ENCODE measurements at regions not wholly inside any gene's neighbourhood (a gene's known extent, or its start where the extent isn't known, plus 50 kb on each side); places are given as distances from the start of the nearest gene placed in this dataset.

GRCh38 chr2:116645155-116645554 is 1169.3 kb upstream of the DDX18 start:
- H3K36me3 ChIP-seq (ENCODE audit: insufficient read depth, low read length): no peaks in the 10 kb centered on the region
- no peaks in the 10 kb centered on the region for H3K79me2 ChIP-seq (ENCODE audit: low read length)
- no peak for DNase-seq
- H4K20me1 ChIP-seq (ENCODE audit: insufficient read depth, low read depth, low read length): no peaks in the 10 kb centered on the region
- H3K4me3 ChIP-seq (ENCODE audit: low read length): no peak overlapping the region
- H3K27me3 ChIP-seq (ENCODE audit: low read length): no peaks in the 10 kb centered on the region
- no peak overlapping the region for H3K27ac ChIP-seq (ENCODE audit: low read length)
- no peaks in the 10 kb centered on the region for H3K9me3 ChIP-seq (ENCODE audit: low read length)
- no peaks in the 10 kb centered on the region for H3K9me2 ChIP-seq (replicated peaks; ENCODE audit: insufficient read depth, low read length)
- H3K4me2 ChIP-seq (ENCODE audit: low read depth, low read length, poor library complexity, severe bottlenecking): no peak overlapping the region
- no peak overlapping the region for H3K9ac ChIP-seq (ENCODE audit: low read length)
- no peak overlapping the region for H2AFZ ChIP-seq (ENCODE audit: low read length)
- H3K4me1 ChIP-seq (ENCODE audit: low read length): no peaks in the 10 kb centered on the region

- no peaks in the 10 kb centered on the region for H3K27me3 ChIP-seq (ENCODE audit: low read length)
- H3K4me1 ChIP-seq (ENCODE audit: low read length): no peaks in the 10 kb centered on the region
- no peak overlapping the region for H2AFZ ChIP-seq (ENCODE audit: low read length)
Measured at GRCh38 chr2:116668691-116669090, 1145.8 kb upstream of the DDX18 start.

DNA sequence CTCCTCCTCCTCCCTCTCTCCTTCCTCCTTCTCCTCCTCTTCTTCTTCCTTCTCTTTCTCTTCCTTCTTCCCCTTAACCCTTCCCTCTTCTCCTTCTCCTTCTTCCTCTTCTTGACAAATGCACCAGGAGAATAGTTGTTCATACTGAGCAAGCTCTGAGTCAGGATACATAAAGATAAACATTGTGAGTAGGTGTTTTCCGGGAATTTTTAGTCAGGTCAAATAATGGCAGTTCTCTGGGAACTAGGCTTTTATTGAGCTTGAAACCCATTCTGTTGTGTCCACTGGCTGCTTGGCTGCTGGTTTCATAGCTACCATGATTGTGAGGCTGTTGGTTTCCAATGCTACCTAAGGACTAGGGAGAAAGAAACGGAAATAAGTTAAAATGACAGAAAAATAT is 1144.7 kb upstream of the DDX18 start:
- Histone ChIP-seq H3K4me3 (ENCODE audit: low read length) (no peak overlapping the region), H3K9me2 (replicated peaks; ENCODE audit: insufficient read depth, low read length) (no peaks in the 10 kb centered on the region), H3K27ac (ENCODE audit: low read length) (no peak overlapping the region), H3K4me2 (ENCODE audit: low read depth, low read length, poor library complexity, severe bottlenecking) (no peak overlapping the region), H3K79me2 (ENCODE audit: low read length) (no peaks in the 10 kb centered on the region), H4K20me1 (ENCODE audit: insufficient read depth, low read depth, low read length) (no peaks in the 10 kb centered on the region), H3K9ac (ENCODE audit: low read length) (no peak overlapping the region), H2AFZ (ENCODE audit: low read length) (no peak overlapping the region), H3K36me3 (ENCODE audit: insufficient read depth, low read length) (no peaks in the 10 kb centered on the region), H3K27me3 (ENCODE audit: low read length) (no peaks in the 10 kb centered on the region), H3K4me1 (ENCODE audit: low read length) (no peaks in the 10 kb centered on the region), H3K9me3 (ENCODE audit: low read length) (no peaks in the 10 kb centered on the region)
- DNase-seq: no peak

More at GRCh38 chr2:116668691-116669090, 1145.8 kb upstream of the DDX18 start:
- H3K27ac ChIP-seq (ENCODE audit: low read length): no peak overlapping the region
- no peak overlapping the region for H3K9ac ChIP-seq (ENCODE audit: low read length)
- H4K20me1 ChIP-seq (ENCODE audit: insufficient read depth, low read depth, low read length): no peaks in the 10 kb centered on the region
- no peak for DNase-seq
- no peak overlapping the region for H3K4me3 ChIP-seq (ENCODE audit: low read length)
- H3K36me3 ChIP-seq (ENCODE audit: insufficient read depth, low read length): no peaks in the 10 kb centered on the region
- H3K4me2 ChIP-seq (ENCODE audit: low read depth, low read length, poor library complexity, severe bottlenecking): no peak overlapping the region
- no peaks in the 10 kb centered on the region for H3K9me3 ChIP-seq (ENCODE audit: low read length)
- H3K9me2 ChIP-seq (replicated peaks; ENCODE audit: insufficient read depth, low read length): no peaks in the 10 kb centered on the region
- no peaks in the 10 kb centered on the region for H3K79me2 ChIP-seq (ENCODE audit: low read length)

GRCh38 chr2:116674188-116674587 is 1140.3 kb upstream of the DDX18 start:
- H3K27me3 ChIP-seq (ENCODE audit: low read length): no peaks in the 10 kb centered on the region
- H3K4me2 ChIP-seq (ENCODE audit: low read depth, low read length, poor library complexity, severe bottlenecking): no peak overlapping the region
- DNase-seq: no peak
- H3K9me2 ChIP-seq (replicated peaks; ENCODE audit: insufficient read depth, low read length): no peaks in the 10 kb centered on the region
- H3K27ac ChIP-seq (ENCODE audit: low read length): no peak overlapping the region
- no peak overlapping the region for H3K4me3 ChIP-seq (ENCODE audit: low read length)
- no peaks in the 10 kb centered on the region for H3K36me3 ChIP-seq (ENCODE audit: insufficient read depth, low read length)
- H3K4me1 ChIP-seq (ENCODE audit: low read length): no peaks in the 10 kb centered on the region
- H3K9ac ChIP-seq (ENCODE audit: low read length): no peak overlapping the region
- no peak overlapping the region for H2AFZ ChIP-seq (ENCODE audit: low read length)
- no peaks in the 10 kb centered on the region for H3K79me2 ChIP-seq (ENCODE audit: low read length)
- H4K20me1 ChIP-seq (ENCODE audit: insufficient read depth, low read depth, low read length): no peaks in the 10 kb centered on the region
- no peaks in the 10 kb centered on the region for H3K9me3 ChIP-seq (ENCODE audit: low read length)

GRCh38 chr2:116676776-116677175 is 1137.7 kb upstream of the DDX18 start:
- Histone ChIP-seq H3K4me1 (ENCODE audit: low read length) (no peaks in the 10 kb centered on the region), H4K20me1 (ENCODE audit: insufficient read depth, low read depth, low read length) (no peaks in the 10 kb centered on the region), H2AFZ (ENCODE audit: low read length) (no peak overlapping the region), H3K9me2 (replicated peaks; ENCODE audit: insufficient read depth, low read length) (no peaks in the 10 kb centered on the region), H3K4me2 (ENCODE audit: low read depth, low read length, poor library complexity, severe bottlenecking) (no peak overlapping the region), H3K9ac (ENCODE audit: low read length) (no peak overlapping the region), H3K79me2 (ENCODE audit: low read length) (no peaks in the 10 kb centered on the region), H3K27me3 (ENCODE audit: low read length) (no peaks in the 10 kb centered on the region), H3K4me3 (ENCODE audit: low read length) (no peak overlapping the region), H3K27ac (ENCODE audit: low read length) (no peak overlapping the region), H3K9me3 (ENCODE audit: low read length) (no peaks in the 10 kb centered on the region), H3K36me3 (ENCODE audit: insufficient read depth, low read length) (no peaks in the 10 kb centered on the region)
- no peak for DNase-seq

DNA sequence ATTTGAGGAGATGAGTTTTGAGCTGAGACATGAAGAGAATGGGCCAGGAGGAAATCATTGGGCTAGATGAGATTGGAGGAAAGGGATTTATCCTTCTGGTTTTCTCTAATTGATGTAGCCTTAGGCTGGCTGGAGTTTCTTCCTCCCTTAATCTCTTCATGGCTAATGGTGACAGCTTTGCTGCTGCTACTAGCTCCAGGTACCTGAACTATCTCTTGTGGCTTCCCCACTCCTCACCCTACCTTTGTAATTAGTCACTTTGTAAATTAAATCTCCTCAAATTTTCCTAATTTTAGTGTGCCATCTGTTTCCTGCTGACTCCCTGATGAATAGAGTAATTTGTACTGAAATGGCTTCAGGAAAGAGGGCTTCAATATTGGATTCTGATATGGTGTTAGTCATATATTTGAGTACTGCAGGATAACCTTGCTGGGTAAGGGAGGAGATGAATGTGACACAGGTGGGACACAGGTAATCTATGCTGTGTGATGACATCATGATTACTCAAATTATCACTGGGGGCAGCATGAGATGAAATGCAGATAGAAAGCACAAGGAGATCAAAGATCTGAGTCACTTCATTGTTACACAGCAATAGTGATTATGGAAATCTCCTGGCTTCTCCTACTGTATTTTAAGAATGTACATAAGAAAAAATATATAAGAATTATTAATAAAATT is 1134.1 kb upstream of the DDX18 start:
- Histone ChIP-seq H3K4me1 (ENCODE audit: low read length) (no peaks in the 10 kb centered on the region), H3K27ac (ENCODE audit: low read length) (no peak overlapping the region), H3K9ac (ENCODE audit: low read length) (no peak overlapping the region), H3K4me3 (ENCODE audit: low read length) (no peak overlapping the region), H3K79me2 (ENCODE audit: low read length) (no peaks in the 10 kb centered on the region), H3K27me3 (ENCODE audit: low read length) (0 out of 2 replicates have a peak, but pooled peaks cover under 1% of the 10 kb centered on the region), H3K9me3 (ENCODE audit: low read length) (no peaks in the 10 kb centered on the region), H4K20me1 (ENCODE audit: insufficient read depth, low read depth, low read length) (no peaks in the 10 kb centered on the region), H3K36me3 (ENCODE audit: insufficient read depth, low read length) (no peaks in the 10 kb centered on the region), H2AFZ (ENCODE audit: low read length) (no peak overlapping the region), H3K4me2 (ENCODE audit: low read depth, low read length, poor library complexity, severe bottlenecking) (no peak overlapping the region), H3K9me2 (replicated peaks; ENCODE audit: insufficient read depth, low read length) (no peaks in the 10 kb centered on the region)
- DNase-seq: no peak

DNA sequence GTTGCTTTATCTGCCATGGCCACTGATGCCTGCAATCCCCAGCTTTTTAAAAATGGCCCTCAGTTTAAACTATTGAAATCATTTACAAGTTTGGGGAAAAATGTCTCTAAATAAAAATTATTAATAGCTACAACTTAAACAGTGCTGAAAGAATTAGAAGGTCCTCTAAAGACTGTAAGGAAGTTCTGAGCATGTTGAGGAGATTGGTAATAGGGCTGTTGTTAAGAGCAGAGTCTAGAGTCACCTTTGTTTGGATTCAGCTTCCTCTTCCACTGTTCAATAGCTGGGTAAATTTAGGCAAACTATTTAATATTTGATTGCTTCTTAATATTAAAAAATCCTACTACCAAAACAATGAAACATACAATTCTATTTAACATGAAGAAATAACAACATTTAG is 1127.1 kb upstream of the DDX18 start:
- H3K9me2 ChIP-seq (replicated peaks; ENCODE audit: insufficient read depth, low read length): no peaks in the 10 kb centered on the region
- H3K9me3 ChIP-seq (ENCODE audit: low read length): peaks cover 4% of the 10 kb centered on the region; the same call in 1 of the 2 replicates
- H3K9ac ChIP-seq (ENCODE audit: low read length): no peak overlapping the region
- no peak overlapping the region for H3K4me3 ChIP-seq (ENCODE audit: low read length)
- H3K79me2 ChIP-seq (ENCODE audit: low read length): no peaks in the 10 kb centered on the region
- DNase-seq: no peak
- H3K36me3 ChIP-seq (ENCODE audit: insufficient read depth, low read length): no peaks in the 10 kb centered on the region
- H3K27me3 ChIP-seq (ENCODE audit: low read length): 0 out of 2 replicates have a peak, but pooled peaks cover 3% of the 10 kb centered on the region
- H3K27ac ChIP-seq (ENCODE audit: low read length): no peak overlapping the region
- H3K4me1 ChIP-seq (ENCODE audit: low read length): no peaks in the 10 kb centered on the region
- H4K20me1 ChIP-seq (ENCODE audit: insufficient read depth, low read depth, low read length): no peaks in the 10 kb centered on the region
- H3K4me2 ChIP-seq (ENCODE audit: low read depth, low read length, poor library complexity, severe bottlenecking): no peak overlapping the region
- no peak overlapping the region for H2AFZ ChIP-seq (ENCODE audit: low read length)

- Histone ChIP-seq H3K36me3 (ENCODE audit: insufficient read depth, low read length) (no peaks in the 10 kb centered on the region), H3K4me3 (ENCODE audit: low read length) (no peak overlapping the region), H3K27ac (ENCODE audit: low read length) (no peak overlapping the region), H3K4me2 (ENCODE audit: low read depth, low read length, poor library complexity, severe bottlenecking) (no peak overlapping the region), H3K9me3 (ENCODE audit: low read length) (peaks cover 4% of the 10 kb centered on the region; the same call in 1 of the 2 replicates), H3K9me2 (replicated peaks; ENCODE audit: insufficient read depth, low read length) (no peaks in the 10 kb centered on the region), H3K79me2 (ENCODE audit: low read length) (no peaks in the 10 kb centered on the region), H3K9ac (ENCODE audit: low read length) (no peak overlapping the region), H2AFZ (ENCODE audit: low read length) (no peak overlapping the region), H4K20me1 (ENCODE audit: insufficient read depth, low read depth, low read length) (no peaks in the 10 kb centered on the region), H3K27me3 (ENCODE audit: low read length) (no peaks in the 10 kb centered on the region), H3K4me1 (ENCODE audit: low read length) (no peaks in the 10 kb centered on the region)
- DNase-seq: no peak
Measured at GRCh38 chr2:116692988-116693387, 1121.5 kb upstream of the DDX18 start.

All from Karpas-422 (cell line).